ENCODE measurements at regions not wholly inside any gene's neighbourhood (a gene's known extent, or its start where the extent isn't known, plus 50 kb on each side); places are given as distances from the start of the nearest gene placed in this dataset.

GRCh38 chr2:43007901-43008300, 215.5 kb upstream of the HAAO start:
- TF ChIP-seq EP300 (IDR thresholded peaks at IDR 0.05; ENCODE audit: borderline replicate concordance) (no peak), RAD21 (IDR thresholded peaks at IDR 0.05; ENCODE audit: low read depth) (no peak), YY1 (IDR thresholded peaks at IDR 0.05; ENCODE audit: low read depth) (no peak), TAF1 (IDR thresholded peaks at IDR 0.05; ENCODE audit: low read depth) (no peak), USF1 (IDR thresholded peaks at IDR 0.05) (no peak), MAX (IDR thresholded peaks at IDR 0.05) (no peak), TCF12 (IDR thresholded peaks at IDR 0.05; ENCODE audit: low read depth) (no peak), EGR1 (IDR thresholded peaks at IDR 0.05) (no peak), FOXM1 (IDR thresholded peaks at IDR 0.05; ENCODE audit: borderline replicate concordance, low read depth) (no peak), REST (IDR thresholded peaks at IDR 0.05; ENCODE audit: low read depth) (no peak), CREB1 (IDR thresholded peaks at IDR 0.05; ENCODE audit: low read depth) (no peak), CEBPB (IDR thresholded peaks at IDR 0.05) (no peak), TEAD4 (IDR thresholded peaks at IDR 0.05) (no peak)

- TF ChIP-seq MAX (IDR thresholded peaks at IDR 0.05) (no peak), FOXM1 (IDR thresholded peaks at IDR 0.05; ENCODE audit: borderline replicate concordance, low read depth) (no peak), RAD21 (IDR thresholded peaks at IDR 0.05; ENCODE audit: low read depth) (no peak), NFIC (IDR thresholded peaks at IDR 0.05) (no peak), CEBPB (IDR thresholded peaks at IDR 0.05) (no peak), EP300 (IDR thresholded peaks at IDR 0.05; ENCODE audit: borderline replicate concordance) (no peak), CREB1 (IDR thresholded peaks at IDR 0.05; ENCODE audit: low read depth) (no peak), TEAD4 (IDR thresholded peaks at IDR 0.05) (no peak)
Observed at GRCh38 chr2:43006834-43007543, 214.6 kb upstream of the HAAO start.

GRCh38 chr2:43005975-43006833, 213.8 kb upstream of the HAAO start:
- TF ChIP-seq USF1 (IDR thresholded peaks at IDR 0.05) (no peak), ZBTB7A (IDR thresholded peaks at IDR 0.05; ENCODE audit: low read depth) (no peak), FOXM1 (IDR thresholded peaks at IDR 0.05; ENCODE audit: borderline replicate concordance, low read depth) (no peak), TCF12 (IDR thresholded peaks at IDR 0.05; ENCODE audit: low read depth) (no peak), TAF1 (IDR thresholded peaks at IDR 0.05; ENCODE audit: low read depth) (no peak), REST (IDR thresholded peaks at IDR 0.05; ENCODE audit: low read depth) (no peak), CEBPB (IDR thresholded peaks at IDR 0.05) (no peak)

GRCh38 chr2:43005245-43005974, 213.0 kb upstream of the HAAO start:
- TF ChIP-seq REST (IDR thresholded peaks at IDR 0.05; ENCODE audit: low read depth) (no peak), NFIC (IDR thresholded peaks at IDR 0.05) (peak; percentile 40; the same call in 1 of the 2 replicates)

Measured in Ishikawa (cell line).